ENCODE measurements at regions not wholly inside any gene's neighbourhood (a gene's known extent, or its start where the extent isn't known, plus 50 kb on each side); places are given as distances from the start of the nearest gene placed in this dataset.

- DNase-seq, result no peak
Measured at GRCh38 chr7:24341691-24342413, 57.9 kb downstream of the NPY start.

- no peak for DNase-seq
Measured at GRCh38 chr7:24343614-24344013, 59.6 kb downstream of the NPY start.

- DNase-seq, result no peak
Measured at GRCh38 chr7:24346129-24346528, 62.1 kb downstream of the NPY start.

GRCh38 chr7:24346716-24347115 is 62.7 kb downstream of the NPY start:
- no peak for DNase-seq

GRCh38 chr7:24349339-24349738 is 65.3 kb downstream of the NPY start:
- DNase-seq, result no peak

- no peak for DNase-seq
Measured at GRCh38 chr7:24354456-24354855, 70.5 kb downstream of the NPY start.

GRCh38 chr7:24356718-24357386 is 72.9 kb downstream of the NPY start:
- DNase-seq, result no peak

GRCh38 chr7:24361001-24361400 is 77.0 kb downstream of the NPY start:
- no peak for DNase-seq

GRCh38 chr7:24365606-24366005 is 81.6 kb downstream of the NPY start:
- DNase-seq, result no peak

- no peak for DNase-seq
Measured at GRCh38 chr7:24366876-24367275, 82.9 kb downstream of the NPY start.

- DNase-seq, result no peak
Measured at GRCh38 chr7:24368161-24368560, 84.2 kb downstream of the NPY start.

GRCh38 chr7:24370541-24370940 is 86.6 kb downstream of the NPY start:
- DNase-seq, result no peak

- no peak for DNase-seq
Measured at GRCh38 chr7:24372961-24373955, 89.3 kb downstream of the NPY start.

GRCh38 chr7:24378871-24379616 is 95.1 kb downstream of the NPY start:
- no peak for DNase-seq

GRCh38 chr7:24381894-24382505 is 98.0 kb downstream of the NPY start:
- DNase-seq, result no peak

- no peak for DNase-seq
Measured at GRCh38 chr7:24383055-24383454, 99.1 kb downstream of the NPY start.

GRCh38 chr7:24384362-24385030 is 100.5 kb downstream of the NPY start:
- no peak for DNase-seq

- no peak for DNase-seq
Measured at GRCh38 chr7:24388212-24388611, 104.2 kb downstream of the NPY start.

GRCh38 chr7:24390376-24391157 is 106.6 kb downstream of the NPY start:
- no peak for DNase-seq

- no peak for DNase-seq
Measured at GRCh38 chr7:24392774-24393173, 108.8 kb downstream of the NPY start.

GRCh38 chr7:24395512-24395911 is 111.5 kb downstream of the NPY start:
- no peak for DNase-seq

Data from suppressor macrophage treated with lipopolysaccharide for 4 hours (primary cell).